Activated CD4-positive, alpha-beta T cell treated with anti-CD3 and anti-CD28 coated beads, Interleukin-2, amount 10 ng/mL, durations not matched to agents 24 days and 14 days (primary cell): ENCODE measurements at regions not wholly inside any gene's neighbourhood (a gene's known extent, or its start where the extent isn't known, plus 50 kb on each side); places are given as distances from the start of the nearest gene placed in this dataset.
"Not testable (repeated sequence)": the region's sequence is repeated elsewhere in the genome, so short reads cannot be mapped to it uniquely, and the experiment has no call there.

Source experiments
- DNase-seq: peaks from one replicate; pipeline ENCODE4 v3.0.0; 2022
- H3K27ac Mint-ChIP-seq: one replicate; pipeline ENCODE4 v1.8.0; 2022; ENCODE audit warnings: mild to moderate bottlenecking, mixed read lengths
- H3K27me3 Mint-ChIP-seq: one replicate; pipeline ENCODE4 v1.8.0; 2022; ENCODE audit warnings: mixed read lengths
- H3K36me3 Mint-ChIP-seq: one replicate; pipeline ENCODE4 v1.8.0; 2022; ENCODE audit warnings: low read depth, mild to moderate bottlenecking, mixed read lengths
- H3K4me1 Mint-ChIP-seq: one replicate; pipeline ENCODE4 v1.8.0; 2021; ENCODE audit warnings: mixed read lengths
- H3K4me3 Mint-ChIP-seq: one replicate; pipeline ENCODE4 v1.8.0; 2022; ENCODE audit warnings: mild to moderate bottlenecking, moderate library complexity, mixed read lengths
- H3K9me3 Mint-ChIP-seq: one replicate; pipeline ENCODE4 v1.8.0; 2021; ENCODE audit warnings: mixed read lengths
- intact Hi-C: fragments of 100-400 bp; cut with micrococcal nuclease; formaldehyde crosslinking; loops from one replicate; pipeline ENCODE4 v1.15.1; 2023

GRCh38 chr6:113055061-113055460 is 707.9 kb downstream of the RFPL4B start:
- no peaks in the 10 kb centered on the region for H3K36me3 Mint-ChIP-seq
- H3K27me3 Mint-ChIP-seq: no peaks in the 10 kb centered on the region
- no peak overlapping the region for H3K27ac Mint-ChIP-seq
- H3K4me1 Mint-ChIP-seq: no peaks in the 10 kb centered on the region
- no peaks in the 10 kb centered on the region for H3K9me3 Mint-ChIP-seq
- intact Hi-C loops: no loop called here
- no peak overlapping the region for H3K4me3 Mint-ChIP-seq
- DNase-seq: no peak

GRCh38 chr6:113055998-113056397 is 708.9 kb downstream of the RFPL4B start:
- no peak for DNase-seq
- H3K9me3 Mint-ChIP-seq: no peaks in the 10 kb centered on the region
- no peak overlapping the region for H3K4me3 Mint-ChIP-seq
- intact Hi-C loops: no loop called here
- H3K36me3 Mint-ChIP-seq: no peaks in the 10 kb centered on the region
- H3K27me3 Mint-ChIP-seq: no peaks in the 10 kb centered on the region
- no peaks in the 10 kb centered on the region for H3K4me1 Mint-ChIP-seq
- no peak overlapping the region for H3K27ac Mint-ChIP-seq

- Mint-ChIP-seq H3K27ac (no peak overlapping the region), H3K36me3 (no peaks in the 10 kb centered on the region), H3K27me3 (no peaks in the 10 kb centered on the region), H3K4me1 (no peaks in the 10 kb centered on the region), H3K9me3 (no peaks in the 10 kb centered on the region), H3K4me3 (no peak overlapping the region)
- intact Hi-C loops: no loop called here
- no peak for DNase-seq
These were observed 710.5 kb downstream of the RFPL4B start for GRCh38 chr6:113057567-113058053.

- H3K9me3 Mint-ChIP-seq: no peaks in the 10 kb centered on the region
- intact Hi-C loops: no loop called here
- DNase-seq: no peak
- no peak overlapping the region for H3K4me3 Mint-ChIP-seq
- no peaks in the 10 kb centered on the region for H3K36me3 Mint-ChIP-seq
- no peak overlapping the region for H3K27ac Mint-ChIP-seq
- no peaks in the 10 kb centered on the region for H3K27me3 Mint-ChIP-seq
- no peaks in the 10 kb centered on the region for H3K4me1 Mint-ChIP-seq
These were observed 713.5 kb downstream of the RFPL4B start for GRCh38 chr6:113060664-113061063.

- H3K4me3 Mint-ChIP-seq: no peak overlapping the region
- DNase-seq: no peak
- no peaks in the 10 kb centered on the region for H3K4me1 Mint-ChIP-seq
- H3K9me3 Mint-ChIP-seq: no peaks in the 10 kb centered on the region
- intact Hi-C loops: no loop called here
- no peak overlapping the region for H3K27ac Mint-ChIP-seq
- no peaks in the 10 kb centered on the region for H3K27me3 Mint-ChIP-seq
- H3K36me3 Mint-ChIP-seq: no peaks in the 10 kb centered on the region
These were observed 718.5 kb downstream of the RFPL4B start for GRCh38 chr6:113065611-113066010.

GRCh38 chr6:113067612-113068275 is 720.6 kb downstream of the RFPL4B start:
- intact Hi-C loops: no loop called here
- Mint-ChIP-seq H3K27me3 (no peaks in the 10 kb centered on the region), H3K27ac (no peak overlapping the region), H3K9me3 (no peaks in the 10 kb centered on the region), H3K4me3 (no peak overlapping the region), H3K36me3 (no peaks in the 10 kb centered on the region), H3K4me1 (no peaks in the 10 kb centered on the region)
- no peak for DNase-seq

- H3K9me3 Mint-ChIP-seq: no peaks in the 10 kb centered on the region
- no peak for DNase-seq
- H3K27me3 Mint-ChIP-seq: no peaks in the 10 kb centered on the region
- no peak overlapping the region for H3K4me3 Mint-ChIP-seq
- H3K4me1 Mint-ChIP-seq: no peaks in the 10 kb centered on the region
- no peak overlapping the region for H3K27ac Mint-ChIP-seq
- intact Hi-C loops: no loop called here
- no peaks in the 10 kb centered on the region for H3K36me3 Mint-ChIP-seq
These were observed 721.4 kb downstream of the RFPL4B start for GRCh38 chr6:113068570-113068969.

GRCh38 chr6:113070681-113071080 is 723.6 kb downstream of the RFPL4B start:
- H3K4me1 Mint-ChIP-seq, intact Hi-C loops, DNase-seq, H3K4me3 Mint-ChIP-seq, H3K27ac Mint-ChIP-seq, H3K9me3 Mint-ChIP-seq, H3K36me3 Mint-ChIP-seq, H3K27me3 Mint-ChIP-seq: not testable (repeated sequence)

GRCh38 chr6:113073611-113074191 is 726.6 kb downstream of the RFPL4B start:
- intact Hi-C loops: no loop called here
- Mint-ChIP-seq H3K27ac (no peak overlapping the region), H3K4me1 (no peaks in the 10 kb centered on the region), H3K36me3 (no peaks in the 10 kb centered on the region), H3K9me3 (no peaks in the 10 kb centered on the region), H3K27me3 (no peaks in the 10 kb centered on the region), H3K4me3 (no peak overlapping the region)
- no peak for DNase-seq

- H3K4me1 Mint-ChIP-seq: no peaks in the 10 kb centered on the region
- no peaks in the 10 kb centered on the region for H3K27me3 Mint-ChIP-seq
- H3K4me3 Mint-ChIP-seq: no peak overlapping the region
- no peaks in the 10 kb centered on the region for H3K9me3 Mint-ChIP-seq
- DNase-seq: no peak
- H3K27ac Mint-ChIP-seq: no peak overlapping the region
- intact Hi-C loops: no loop called here
- no peaks in the 10 kb centered on the region for H3K36me3 Mint-ChIP-seq
These were observed 729.0 kb downstream of the RFPL4B start for GRCh38 chr6:113076116-113076515.

GRCh38 chr6:113076816-113077215 is 729.7 kb downstream of the RFPL4B start:
- no peaks in the 10 kb centered on the region for H3K9me3 Mint-ChIP-seq
- no peaks in the 10 kb centered on the region for H3K36me3 Mint-ChIP-seq
- H3K4me3 Mint-ChIP-seq: no peak overlapping the region
- intact Hi-C loops: no loop called here
- H3K27ac Mint-ChIP-seq: no peak overlapping the region
- H3K4me1 Mint-ChIP-seq: no peaks in the 10 kb centered on the region
- no peak for DNase-seq
- no peaks in the 10 kb centered on the region for H3K27me3 Mint-ChIP-seq

- Mint-ChIP-seq H3K4me1 (no peaks in the 10 kb centered on the region), H3K36me3 (no peaks in the 10 kb centered on the region), H3K4me3 (no peak overlapping the region), H3K27me3 (no peaks in the 10 kb centered on the region), H3K27ac (no peak overlapping the region), H3K9me3 (no peaks in the 10 kb centered on the region)
- intact Hi-C loops: no loop called here
- no peak for DNase-seq
These were observed 730.7 kb downstream of the RFPL4B start for GRCh38 chr6:113077794-113078193.

GRCh38 chr6:113078791-113079190 is 731.7 kb downstream of the RFPL4B start:
- intact Hi-C loops: no loop called here
- Mint-ChIP-seq H3K4me1 (no peaks in the 10 kb centered on the region), H3K4me3 (no peak overlapping the region)

GRCh38 chr6:113082745-113083144 is 735.6 kb downstream of the RFPL4B start:
- Mint-ChIP-seq H3K9me3 (no peaks in the 10 kb centered on the region), H3K36me3 (no peaks in the 10 kb centered on the region), H3K4me1 (no peaks in the 10 kb centered on the region), H3K27ac (no peak overlapping the region), H3K4me3 (no peak overlapping the region), H3K27me3 (no peaks in the 10 kb centered on the region)
- DNase-seq: no peak
- intact Hi-C loops: no loop called here

More at GRCh38 chr6:113078791-113079190, 731.7 kb downstream of the RFPL4B start:
- no peak for DNase-seq
- no peak overlapping the region for H3K27ac Mint-ChIP-seq
- no peaks in the 10 kb centered on the region for H3K9me3 Mint-ChIP-seq
- no peaks in the 10 kb centered on the region for H3K36me3 Mint-ChIP-seq
- no peaks in the 10 kb centered on the region for H3K27me3 Mint-ChIP-seq

GRCh38 chr6:113083947-113084346 is 736.8 kb downstream of the RFPL4B start:
- no peak overlapping the region for H3K27ac Mint-ChIP-seq
- DNase-seq: no peak
- H3K27me3 Mint-ChIP-seq: no peaks in the 10 kb centered on the region

More at GRCh38 chr6:113083947-113084346, 736.8 kb downstream of the RFPL4B start:
- Mint-ChIP-seq H3K36me3 (no peaks in the 10 kb centered on the region), H3K4me3 (no peak overlapping the region), H3K4me1 (no peaks in the 10 kb centered on the region), H3K9me3 (no peaks in the 10 kb centered on the region)
- intact Hi-C loops: no loop called here
